Prostate gland (tissue), 2 donors: ENCODE measurements at regions not wholly inside any gene's neighbourhood (a gene's known extent, or its start where the extent isn't known, plus 50 kb on each side); places are given as distances from the start of the nearest gene placed in this dataset.

Experiments
- DNase-seq: peaks from one replicate; pipeline ENCODE4 v3.0.0-alpha.2; 2019; ENCODE audit warnings: low spot score
- H3K27ac ChIP-seq, 2 donors: fragments of 200-600 bp; sonication (generic); 2 replicates each; pipeline ENCODE4 v1.5.1; 2017 to 2019
- H3K27me3 ChIP-seq: fragments of 200-600 bp; sonication (generic); replicated peaks from 2 replicates; pipeline ENCODE4 v1.5.1; 2019; ENCODE audit not compliant: insufficient read depth
- H3K36me3 ChIP-seq, 2 donors: fragments of 200-600 bp; sonication (generic); 1 replicate in 1 of 2; 2 replicates in 1 of 2; pipeline versions ENCODE4 v1.5.1 to v1.8.1; 2017 to 2019
- H3K4me1 ChIP-seq: fragments of 200-600 bp; sonication (generic); replicated peaks from 2 replicates; pipeline ENCODE4 v1.5.1; 2019
- H3K4me3 ChIP-seq, 2 donors: fragments of 200-600 bp; sonication (generic); 2 replicates each; pipeline ENCODE4 v1.5.1; 2017 to 2019
- H3K9me3 ChIP-seq: fragments of 200-600 bp; sonication (generic); 2 replicates; pipeline ENCODE4 v1.5.1; 2017
- CTCF ChIP-seq, 4 experiments: fragments of 200-600 bp in 2 of 4; fragments of 450-650 bp in 2 of 4; sonication (generic) in 2 of 4; IDR thresholded peaks; 1 replicate in 3 of 4; 2 replicates in 1 of 4; pipeline ENCODE4 v1.5.1; 2016 to 2019; ENCODE audit warnings: antibody characterized with exemption in 4 of 4, mild to moderate bottlenecking in 2 of 4, moderate library complexity in 2 of 4
- POLR2A ChIP-seq: fragments of 450-650 bp; IDR thresholded peaks from one replicate; pipeline ENCODE4 v1.6.1; 2016; ENCODE audit warnings: antibody characterized with exemption, mild to moderate bottlenecking
- POLR2AphosphoS5 ChIP-seq: sonication (generic); formaldehyde crosslinking; IDR thresholded peaks from one replicate; pipeline ENCODE4 v1.6.1; 2017; ENCODE audit warnings: antibody characterized with exemption
- WGBS: methylation state at CpG from one replicate; pipeline ENCODE4 v1.1.5; 2018; 5-methylcytosine and 5-hydroxymethylcytosine counted together
- intact Hi-C: fragments of 100-400 bp; cut with DNase I; formaldehyde crosslinking; loops from one replicate; pipeline ENCODE4 v1.14.2; 2022

- H3K9me3 ChIP-seq: no peaks in the 10 kb centered on the region
- 88% methylated on average over 2 of the region's 2 CpGs for WGBS
- H3K27ac ChIP-seq: no peak overlapping the region
- H3K27me3 ChIP-seq: no peaks in the 10 kb centered on the region
- DNase-seq: no peak
- no peaks in the 10 kb centered on the region for H3K4me1 ChIP-seq
- intact Hi-C loops: no loop called here
- no peaks in the 10 kb centered on the region for H3K36me3 ChIP-seq
- H3K4me3 ChIP-seq: no peak overlapping the region
- TF ChIP-seq POLR2A: no peak
- no peak for TF ChIP-seq CTCF (IDR thresholded peaks at IDR 0.05)
- no peak for TF ChIP-seq POLR2AphosphoS5
Measured at GRCh38 chr12:14243941-14244340, 121.5 kb upstream of the ATF7IP start.

- no peaks in the 10 kb centered on the region for H3K4me1 ChIP-seq
- WGBS: 62% methylated on average over 3 of the region's 3 CpGs
- H3K4me3 ChIP-seq: no peak overlapping the region
- no peaks in the 10 kb centered on the region for H3K36me3 ChIP-seq
- no peak overlapping the region for H3K27ac ChIP-seq
- no peaks in the 10 kb centered on the region for H3K9me3 ChIP-seq
- no peak for DNase-seq
- TF ChIP-seq CTCF (IDR thresholded peaks at IDR 0.05) (no peak), POLR2AphosphoS5 (no peak), POLR2A (no peak)
- no peaks in the 10 kb centered on the region for H3K27me3 ChIP-seq
- intact Hi-C loops: no loop called here
Measured at GRCh38 chr12:14244876-14245669, 120.4 kb upstream of the ATF7IP start.

- H3K27ac ChIP-seq: no peak overlapping the region
- WGBS: 94% methylated on average over 4 of the region's 4 CpGs
- no peaks in the 10 kb centered on the region for H3K9me3 ChIP-seq
- no peaks in the 10 kb centered on the region for H3K27me3 ChIP-seq
- intact Hi-C loops: no loop called here
- DNase-seq: no peak
- no peaks in the 10 kb centered on the region for H3K36me3 ChIP-seq
- H3K4me3 ChIP-seq: no peak overlapping the region
- no peaks in the 10 kb centered on the region for H3K4me1 ChIP-seq
- TF ChIP-seq CTCF (IDR thresholded peaks at IDR 0.05) (no peak), POLR2AphosphoS5 (no peak), POLR2A (no peak)
Measured at GRCh38 chr12:14247166-14247565, 118.3 kb upstream of the ATF7IP start.

- no peaks in the 10 kb centered on the region for H3K27me3 ChIP-seq
- no peak overlapping the region for H3K4me3 ChIP-seq
- no peaks in the 10 kb centered on the region for H3K9me3 ChIP-seq
- no peaks in the 10 kb centered on the region for H3K4me1 ChIP-seq
- intact Hi-C loops: no loop called here
- no peaks in the 10 kb centered on the region for H3K36me3 ChIP-seq
- TF ChIP-seq CTCF (IDR thresholded peaks at IDR 0.05) (no peak), POLR2AphosphoS5 (no peak), POLR2A (no peak)
- no peak overlapping the region for H3K27ac ChIP-seq
- WGBS: 56% methylated on average over 4 of the region's 4 CpGs
- no peak for DNase-seq
Measured at GRCh38 chr12:14249368-14249767, 116.1 kb upstream of the ATF7IP start.

GRCh38 chr12:14252697-14253096, 112.8 kb upstream of the ATF7IP start:
- Histone ChIP-seq H3K4me1 (peaks cover 7% of the 10 kb centered on the region), H3K27me3 (no peaks in the 10 kb centered on the region), H3K36me3 (no peaks in the 10 kb centered on the region), H3K4me3 (no peak overlapping the region), H3K27ac (no peak overlapping the region), H3K9me3 (no peaks in the 10 kb centered on the region)
- TF ChIP-seq CTCF (IDR thresholded peaks at IDR 0.05) (no peak), POLR2A (no peak), POLR2AphosphoS5 (no peak)
- intact Hi-C loops: no loop called here
- DNase-seq: no peak
- WGBS: 93% methylated on average over 6 of the region's 6 CpGs
